GM23338 (cell line): ENCODE measurements at regions not wholly inside any gene's neighbourhood (a gene's known extent, or its start where the extent isn't known, plus 50 kb on each side); places are given as distances from the start of the nearest gene placed in this dataset.

Experiments
- CREB1 ChIP-seq: fragments of 250-450 bp; sonication (Bioruptor Pico); IDR thresholded peaks from 2 replicates; pipeline ENCODE4 v1.5.0; 2020; ENCODE audit warnings: low read depth, mild to moderate bottlenecking, moderate library complexity
- CTCF ChIP-seq, 2 experiments: fragments of 200-600 bp in 1 of 2; sonication (generic) in 1 of 2; conservative IDR thresholded peaks; 2 replicates each; pipeline versions ENCODE4 v1.5.1 to v1.6.1; 2016 to 2017; ENCODE audit warnings: antibody characterized with exemption in 2 of 2, low read depth in 2 of 2, mild to moderate bottlenecking in 2 of 2, moderate library complexity in 1 of 2
- EZH2 ChIP-seq: fragments of 200-600 bp; sonication (generic); IDR thresholded peaks from one replicate; pipeline ENCODE4 v1.8.0; 2017; ENCODE audit warnings: antibody characterized with exemption, mild to moderate bottlenecking, low read depth; ENCODE audit not compliant: unreplicated experiment
- POLR2AphosphoS5 ChIP-seq: IDR thresholded peaks from 2 replicates; pipeline ENCODE4 v1.6.1; 2016; ENCODE audit warnings: antibody characterized with exemption, low read depth

- no peak for TF ChIP-seq CTCF (conservative IDR thresholded peaks at IDR 0.05; ENCODE audit: low read depth in 2 of 2)
- no peak for TF ChIP-seq POLR2AphosphoS5
- no peak for TF ChIP-seq CREB1
- no peak for TF ChIP-seq EZH2
Measured at GRCh38 chr6:76703786-76704185, 631.3 kb upstream of the IMPG1 start.
